Suprapubic skin (tissue), 4 donors: ENCODE measurements at regions not wholly inside any gene's neighbourhood (a gene's known extent, or its start where the extent isn't known, plus 50 kb on each side); places are given as distances from the start of the nearest gene placed in this dataset.

Source experiments
- DNase-seq, 2 donors: peaks; one replicate each; pipeline ENCODE4 v3.0.0-alpha.2; 2019; ENCODE audit warnings: low spot score in 2 of 2
- H3K27ac ChIP-seq: fragments of 200-600 bp; sonication (generic); one replicate; pipeline ENCODE4 v1.5.1; 2019
- H3K27me3 ChIP-seq: fragments of 200-600 bp; sonication (generic); one replicate; pipeline ENCODE4 v1.5.1; 2019
- H3K36me3 ChIP-seq: fragments of 200-600 bp; sonication (generic); one replicate; pipeline ENCODE4 v1.5.1; 2019
- H3K4me1 ChIP-seq: fragments of 200-600 bp; sonication (generic); one replicate; pipeline ENCODE4 v1.5.1; 2019
- H3K4me3 ChIP-seq: fragments of 200-600 bp; sonication (generic); one replicate; pipeline ENCODE4 v1.5.1; 2019; ENCODE audit warnings: mild to moderate bottlenecking
- H3K9me3 ChIP-seq: fragments of 200-600 bp; sonication (generic); one replicate; pipeline ENCODE4 v1.5.1; 2019
- CTCF ChIP-seq, 2 donors: fragments of 200-600 bp in 1 of 2; fragments of 450-650 bp in 1 of 2; sonication (generic) in 1 of 2; IDR thresholded peaks; one replicate each; pipeline ENCODE4 v1.5.1; 2016 to 2019; ENCODE audit warnings: antibody characterized with exemption in 2 of 2, mild to moderate bottlenecking in 1 of 2, moderate library complexity in 1 of 2
- EP300 ChIP-seq: sonication (generic); formaldehyde crosslinking; IDR thresholded peaks from one replicate; pipeline ENCODE4 v1.6.1; 2017; ENCODE audit warnings: antibody characterized with exemption
- POLR2A ChIP-seq, 2 donors: fragments of 450-650 bp; IDR thresholded peaks; one replicate each; pipeline ENCODE4 v1.6.1; 2017; ENCODE audit warnings: antibody characterized with exemption in 2 of 2, mild to moderate bottlenecking in 2 of 2, moderate library complexity in 2 of 2
- POLR2AphosphoS5 ChIP-seq, 3 donors: sonication (generic); formaldehyde crosslinking; IDR thresholded peaks; one replicate each; pipeline ENCODE4 v1.6.1; 2017; ENCODE audit warnings: antibody characterized with exemption in 3 of 3
- WGBS: methylation state at CpG from one replicate; pipeline ENCODE4 v1.1.5; 2018; 5-methylcytosine and 5-hydroxymethylcytosine counted together

DNA sequence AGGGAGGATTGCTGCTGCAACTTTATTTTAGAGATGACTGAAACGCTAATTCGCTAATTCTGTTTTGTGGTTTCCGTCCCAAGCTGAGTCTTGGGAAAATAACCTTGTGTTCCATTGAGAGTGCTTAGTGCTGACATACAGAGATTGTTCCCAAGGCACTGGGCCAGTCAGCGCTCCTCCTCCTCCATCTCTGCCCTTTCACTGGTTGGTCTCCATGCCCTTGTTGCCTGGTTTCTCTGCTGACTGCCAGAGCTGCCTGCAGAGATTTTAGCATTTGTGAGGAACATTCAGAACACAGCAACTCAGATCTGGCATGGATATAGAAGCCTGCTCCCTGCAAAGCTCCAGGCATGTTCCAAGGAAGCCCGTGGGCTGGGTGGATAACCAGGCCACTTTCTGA lies 126.0 kb upstream of the IRX2 start:
- H3K9me3 ChIP-seq: peaks cover 9% of the 10 kb centered on the region
- no peak overlapping the region for H3K27ac ChIP-seq
- H3K36me3 ChIP-seq: no peaks in the 10 kb centered on the region
- DNase-seq: no peak
- H3K4me3 ChIP-seq: no peak overlapping the region
- peaks cover 6% of the 10 kb centered on the region for H3K27me3 ChIP-seq
- 90% methylated on average over 5 of the region's 5 CpGs for WGBS
- TF ChIP-seq CTCF (IDR thresholded peaks at IDR 0.05) (no peak), POLR2AphosphoS5 (IDR thresholded peaks at IDR 0.05) (no peak), POLR2A (IDR thresholded peaks at IDR 0.05) (no peak), EP300 (no peak)
- H3K4me1 ChIP-seq: no peaks in the 10 kb centered on the region

- Histone ChIP-seq H3K9me3 (peaks cover 9% of the 10 kb centered on the region), H3K4me3 (no peak overlapping the region), H3K27me3 (peaks cover 6% of the 10 kb centered on the region), H3K4me1 (no peaks in the 10 kb centered on the region), H3K27ac (no peak overlapping the region), H3K36me3 (no peaks in the 10 kb centered on the region)
- DNase-seq: peak in 1 of 2 donors; percentile 26
- no peak for TF ChIP-seq POLR2A (IDR thresholded peaks at IDR 0.05)
- TF ChIP-seq CTCF (IDR thresholded peaks at IDR 0.05): no peak
- TF ChIP-seq POLR2AphosphoS5 (IDR thresholded peaks at IDR 0.05): no peak
- no peak for TF ChIP-seq EP300
- WGBS: 88% methylated on average over 6 of the region's 6 CpGs
Observed at GRCh38 chr5:2876183-2876582, 124.7 kb upstream of the IRX2 start.

GRCh38 chr5:2874099-2874498 lies 122.6 kb upstream of the IRX2 start:
- DNase-seq: peak in 1 of 2 donors; percentile 32
- H3K27me3 ChIP-seq: peaks cover 8% of the 10 kb centered on the region
- H3K4me3 ChIP-seq: no peak overlapping the region
- 73% methylated on average over 5 of the region's 6 CpGs for WGBS
- peaks cover 4% of the 10 kb centered on the region for H3K9me3 ChIP-seq
- H3K36me3 ChIP-seq: no peaks in the 10 kb centered on the region
- no peak overlapping the region for H3K27ac ChIP-seq
- no peaks in the 10 kb centered on the region for H3K4me1 ChIP-seq
- TF ChIP-seq CTCF (IDR thresholded peaks at IDR 0.05): no peak
- no peak for TF ChIP-seq EP300
- TF ChIP-seq POLR2A (IDR thresholded peaks at IDR 0.05): no peak
- no peak for TF ChIP-seq POLR2AphosphoS5 (IDR thresholded peaks at IDR 0.05)

GRCh38 chr5:2872676-2873075 lies 121.2 kb upstream of the IRX2 start:
- Histone ChIP-seq H3K9me3 (no peaks in the 10 kb centered on the region), H3K4me3 (no peak overlapping the region), H3K27ac (no peak overlapping the region), H3K4me1 (no peaks in the 10 kb centered on the region), H3K36me3 (no peaks in the 10 kb centered on the region), H3K27me3 (peaks cover 10% of the 10 kb centered on the region)
- 92% methylated on average over 8 of the region's 8 CpGs for WGBS
- DNase-seq: no peak
- TF ChIP-seq POLR2A (IDR thresholded peaks at IDR 0.05) (no peak), POLR2AphosphoS5 (IDR thresholded peaks at IDR 0.05) (no peak), EP300 (no peak), CTCF (IDR thresholded peaks at IDR 0.05) (no peak)

- TF ChIP-seq POLR2AphosphoS5 (IDR thresholded peaks at IDR 0.05): no peak
- no peak for TF ChIP-seq EP300
- no peak for TF ChIP-seq CTCF (IDR thresholded peaks at IDR 0.05)
- no peak for TF ChIP-seq POLR2A (IDR thresholded peaks at IDR 0.05)
- H3K27ac ChIP-seq: no peak overlapping the region
- no peaks in the 10 kb centered on the region for H3K9me3 ChIP-seq
- no peak overlapping the region for H3K4me3 ChIP-seq
- peaks cover 15% of the 10 kb centered on the region for H3K27me3 ChIP-seq
- H3K36me3 ChIP-seq: no peaks in the 10 kb centered on the region
- no peak for DNase-seq
- 69% methylated on average over 2 of the region's 2 CpGs for WGBS
- no peaks in the 10 kb centered on the region for H3K4me1 ChIP-seq
Observed at GRCh38 chr5:2871282-2871681, 119.8 kb upstream of the IRX2 start.
